Stimulated activated effector memory CD8-positive, alpha-beta T cell treated with anti-CD3 and anti-CD28 coated beads, Interleukin-12 subunit alpha, Interleukin-12 subunit beta, amount 100 ng/mL, for 72 hours (primary cell): ENCODE measurements at regions not wholly inside any gene's neighbourhood (a gene's known extent, or its start where the extent isn't known, plus 50 kb on each side); places are given as distances from the start of the nearest gene placed in this dataset.

Experiments
- ATAC-seq: fragments of 150-1000 bp; cut with Tn5 transposase; 2 replicates; pipeline ENCODE4 v1.10.0; 2021
- DNase-seq, 2 donors: peaks; one replicate each; pipeline ENCODE4 v3.0.0; 2021 to 2022; ENCODE audit warnings: low spot score in 2 of 2
- H3K27ac Mint-ChIP-seq: one replicate; pipeline ENCODE4 v1.8.0; 2022; ENCODE audit warnings: mild to moderate bottlenecking, mixed read lengths
- H3K36me3 Mint-ChIP-seq: one replicate; pipeline ENCODE4 v1.8.0; 2022; ENCODE audit warnings: mild to moderate bottlenecking, mixed read lengths
- H3K4me1 Mint-ChIP-seq: one replicate; pipeline ENCODE4 v1.8.0; 2022; ENCODE audit warnings: mixed read lengths
- H3K4me3 Mint-ChIP-seq: one replicate; pipeline ENCODE4 v1.8.0; 2022; ENCODE audit warnings: mild to moderate bottlenecking, mixed read lengths
- H3K9me3 Mint-ChIP-seq: one replicate; pipeline ENCODE4 v1.8.0; 2022; ENCODE audit warnings: mixed read lengths

- no peaks in the 10 kb centered on the region for H3K36me3 Mint-ChIP-seq
- H3K4me3 Mint-ChIP-seq = no peak overlapping the region
- DNase-seq (no peak), ATAC-seq (no peak)
- no peak overlapping the region for H3K27ac Mint-ChIP-seq
- peaks cover 8% of the 10 kb centered on the region for H3K9me3 Mint-ChIP-seq
- H3K4me1 Mint-ChIP-seq = no peaks in the 10 kb centered on the region
These were observed 138.6 kb upstream of the SCN7A start for GRCh38 chr2:166632616-166633015.

- Mint-ChIP-seq H3K27ac (no peak overlapping the region), H3K9me3 (peaks cover 17% of the 10 kb centered on the region), H3K4me3 (no peak overlapping the region), H3K4me1 (no peaks in the 10 kb centered on the region), H3K36me3 (no peaks in the 10 kb centered on the region)
- no peak for ATAC-seq
- no peak for DNase-seq
These were observed 134.6 kb upstream of the SCN7A start for GRCh38 chr2:166628478-166629136.

GRCh38 chr2:166627893-166628292 is 133.8 kb upstream of the SCN7A start:
- H3K27ac Mint-ChIP-seq = no peak overlapping the region

GRCh38 chr2:166625670-166626069 is 131.6 kb upstream of the SCN7A start:
- no peak for DNase-seq
- no peak overlapping the region for H3K4me3 Mint-ChIP-seq
- H3K4me1 Mint-ChIP-seq = no peaks in the 10 kb centered on the region
- ATAC-seq = no peak
- no peak overlapping the region for H3K27ac Mint-ChIP-seq
- H3K36me3 Mint-ChIP-seq = no peaks in the 10 kb centered on the region
- H3K9me3 Mint-ChIP-seq = peaks cover 17% of the 10 kb centered on the region

More at GRCh38 chr2:166627893-166628292, 133.8 kb upstream of the SCN7A start:
- no peak for DNase-seq
- no peak for ATAC-seq
- no peaks in the 10 kb centered on the region for H3K4me1 Mint-ChIP-seq
- no peaks in the 10 kb centered on the region for H3K36me3 Mint-ChIP-seq
- peaks cover 18% of the 10 kb centered on the region for H3K9me3 Mint-ChIP-seq
- H3K4me3 Mint-ChIP-seq = no peak overlapping the region

- Mint-ChIP-seq H3K27ac (no peak overlapping the region), H3K4me3 (no peak overlapping the region), H3K4me1 (no peaks in the 10 kb centered on the region), H3K9me3 (peaks cover 15% of the 10 kb centered on the region), H3K36me3 (no peaks in the 10 kb centered on the region)
- DNase-seq = no peak
- no peak for ATAC-seq
These were observed 120.5 kb upstream of the SCN7A start for GRCh38 chr2:166614503-166614902.

GRCh38 chr2:166614029-166614428 is 120.0 kb upstream of the SCN7A start:
- Mint-ChIP-seq H3K36me3 (no peaks in the 10 kb centered on the region), H3K4me3 (no peak overlapping the region), H3K9me3 (peaks cover 12% of the 10 kb centered on the region), H3K27ac (no peak overlapping the region), H3K4me1 (no peaks in the 10 kb centered on the region)
- ATAC-seq (no peak), DNase-seq (no peak)

GRCh38 chr2:166613226-166613625 is 119.2 kb upstream of the SCN7A start:
- no peaks in the 10 kb centered on the region for H3K36me3 Mint-ChIP-seq
- H3K27ac Mint-ChIP-seq = no peak overlapping the region
- no peaks in the 10 kb centered on the region for H3K4me1 Mint-ChIP-seq

GRCh38 chr2:166612214-166612613 is 118.2 kb upstream of the SCN7A start:
- DNase-seq (no peak), ATAC-seq (no peak)
- H3K4me3 Mint-ChIP-seq = no peak overlapping the region
- H3K9me3 Mint-ChIP-seq = peaks cover 9% of the 10 kb centered on the region
- H3K4me1 Mint-ChIP-seq = no peaks in the 10 kb centered on the region
- H3K36me3 Mint-ChIP-seq = no peaks in the 10 kb centered on the region
- no peak overlapping the region for H3K27ac Mint-ChIP-seq

More at GRCh38 chr2:166613226-166613625, 119.2 kb upstream of the SCN7A start:
- ATAC-seq (no peak), DNase-seq (no peak)
- Mint-ChIP-seq H3K9me3 (peaks cover 12% of the 10 kb centered on the region), H3K4me3 (no peak overlapping the region)

GRCh38 chr2:166610913-166611305 is 116.9 kb upstream of the SCN7A start:
- Mint-ChIP-seq H3K4me3 (no peak overlapping the region), H3K27ac (no peak overlapping the region), H3K9me3 (peaks cover 7% of the 10 kb centered on the region), H3K4me1 (no peaks in the 10 kb centered on the region), H3K36me3 (no peaks in the 10 kb centered on the region)
- ATAC-seq (no peak), DNase-seq (no peak)

- Mint-ChIP-seq H3K4me3 (no peak overlapping the region), H3K27ac (no peak overlapping the region), H3K4me1 (no peaks in the 10 kb centered on the region), H3K36me3 (no peaks in the 10 kb centered on the region), H3K9me3 (peaks cover 7% of the 10 kb centered on the region)
- DNase-seq (no peak), ATAC-seq (peak; percentile 21)
These were observed 116.3 kb upstream of the SCN7A start for GRCh38 chr2:166610180-166610912.

GRCh38 chr2:166609183-166609959 is 115.3 kb upstream of the SCN7A start:
- Mint-ChIP-seq H3K9me3 (peaks cover 7% of the 10 kb centered on the region), H3K27ac (no peak overlapping the region), H3K4me1 (no peaks in the 10 kb centered on the region), H3K36me3 (no peaks in the 10 kb centered on the region), H3K4me3 (no peak overlapping the region)
- DNase-seq = no peak
- ATAC-seq = no peak

GRCh38 chr2:166607880-166608279 is 113.8 kb upstream of the SCN7A start:
- H3K4me3 Mint-ChIP-seq = no peak overlapping the region
- no peak for ATAC-seq
- no peaks in the 10 kb centered on the region for H3K36me3 Mint-ChIP-seq
- DNase-seq = no peak
- peaks cover 7% of the 10 kb centered on the region for H3K9me3 Mint-ChIP-seq
- H3K27ac Mint-ChIP-seq = no peak overlapping the region
- H3K4me1 Mint-ChIP-seq = no peaks in the 10 kb centered on the region

- Mint-ChIP-seq H3K4me1 (no peaks in the 10 kb centered on the region), H3K27ac (no peak overlapping the region), H3K36me3 (no peaks in the 10 kb centered on the region), H3K4me3 (no peak overlapping the region), H3K9me3 (peaks cover 30% of the 10 kb centered on the region)
- ATAC-seq = no peak
- no peak for DNase-seq
These were observed 99.4 kb upstream of the SCN7A start for GRCh38 chr2:166593403-166593802.

GRCh38 chr2:166592750-166593149 is 98.7 kb upstream of the SCN7A start:
- Mint-ChIP-seq H3K9me3 (peaks cover 30% of the 10 kb centered on the region), H3K27ac (no peak overlapping the region), H3K4me3 (no peak overlapping the region), H3K36me3 (no peaks in the 10 kb centered on the region), H3K4me1 (no peaks in the 10 kb centered on the region)
- DNase-seq = no peak
- no peak for ATAC-seq

GRCh38 chr2:166591226-166591625 is 97.2 kb upstream of the SCN7A start:
- ATAC-seq (no peak), DNase-seq (no peak)
- Mint-ChIP-seq H3K9me3 (peaks cover 28% of the 10 kb centered on the region), H3K36me3 (no peaks in the 10 kb centered on the region), H3K4me1 (no peaks in the 10 kb centered on the region), H3K27ac (no peak overlapping the region), H3K4me3 (no peak overlapping the region)

GRCh38 chr2:166573391-166573790 is 79.3 kb upstream of the SCN7A start:
- no peak overlapping the region for H3K4me3 Mint-ChIP-seq
- H3K4me1 Mint-ChIP-seq = no peaks in the 10 kb centered on the region
- H3K27ac Mint-ChIP-seq = no peak overlapping the region
- DNase-seq (no peak), ATAC-seq (no peak)
- H3K36me3 Mint-ChIP-seq = no peaks in the 10 kb centered on the region
- peaks cover 12% of the 10 kb centered on the region for H3K9me3 Mint-ChIP-seq
